ENCODE measurements at regions not wholly inside any gene's neighbourhood (a gene's known extent, or its start where the extent isn't known, plus 50 kb on each side); places are given as distances from the start of the nearest gene placed in this dataset.

GRCh38 chr7:136045181-136045580, 68.0 kb upstream of the MTPN start:
- no peaks in the 10 kb centered on the region for H3K4me1 ChIP-seq (ENCODE audit: control insufficient read depth, insufficient read depth, low read length)
- no peak overlapping the region for H3K9ac ChIP-seq (ENCODE audit: low read length)
- peaks cover 20% of the 10 kb centered on the region for H3K9me3 ChIP-seq (ENCODE audit: control insufficient read depth, insufficient read depth, low read depth, low read length)
- H3K36me3 ChIP-seq (ENCODE audit: control insufficient read depth, insufficient read depth, low read length): no peaks in the 10 kb centered on the region
- no peak overlapping the region for H3K27ac ChIP-seq (ENCODE audit: low read depth, low read length)
- no peaks in the 10 kb centered on the region for H3K27me3 ChIP-seq (ENCODE audit: control insufficient read depth, insufficient read depth, low read length)
- H3K4me3 ChIP-seq (ENCODE audit: low read depth, low read length): no peak overlapping the region

DNA sequence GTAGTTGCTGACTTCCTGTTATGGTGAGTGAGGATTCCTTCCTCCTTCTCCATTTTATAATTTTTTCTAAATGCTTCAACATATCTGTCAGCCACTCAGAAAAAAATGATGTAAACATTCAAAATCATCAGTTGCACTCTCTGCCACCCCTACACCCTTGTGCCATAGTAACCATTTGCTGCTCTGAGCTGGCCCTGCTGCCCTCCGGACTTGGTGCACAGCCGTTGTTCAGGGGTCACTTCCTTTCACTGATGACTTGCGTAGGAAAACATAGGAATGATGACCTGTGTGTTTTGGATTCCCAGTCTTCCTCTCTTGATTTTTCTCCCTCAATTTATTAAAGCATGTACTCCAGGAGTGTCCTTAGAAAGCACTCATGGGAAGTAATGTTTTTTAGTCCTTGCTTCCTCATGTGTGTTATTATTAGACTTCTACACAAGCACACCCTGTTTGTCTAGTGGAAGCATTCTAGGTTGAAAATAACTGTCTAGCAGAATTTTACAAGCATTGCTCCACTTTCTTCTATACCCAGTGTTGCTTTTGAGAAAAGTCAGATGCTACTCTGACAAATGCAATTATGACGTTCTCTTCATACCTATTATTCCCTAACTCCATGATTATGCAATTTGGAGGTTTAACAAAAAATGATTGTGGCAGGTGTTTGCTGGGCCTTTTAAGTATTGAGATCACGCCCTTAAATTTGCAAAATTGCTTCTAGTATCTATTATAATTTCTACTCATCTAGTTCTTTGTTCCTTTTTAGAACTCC, 62.6 kb upstream of the MTPN start:
- Histone ChIP-seq H3K4me1 (ENCODE audit: control insufficient read depth, insufficient read depth, low read length) (no peaks in the 10 kb centered on the region), H3K27ac (ENCODE audit: low read depth, low read length) (no peak overlapping the region), H3K27me3 (ENCODE audit: control insufficient read depth, insufficient read depth, low read length) (no peaks in the 10 kb centered on the region), H3K9me3 (ENCODE audit: control insufficient read depth, insufficient read depth, low read depth, low read length) (peaks cover 6% of the 10 kb centered on the region; the same call in 1 of the 2 replicates), H3K36me3 (ENCODE audit: control insufficient read depth, insufficient read depth, low read length) (no peaks in the 10 kb centered on the region), H3K9ac (ENCODE audit: low read length) (no peak overlapping the region), H3K4me3 (ENCODE audit: low read depth, low read length) (no peak overlapping the region)

- Histone ChIP-seq H3K27me3 (ENCODE audit: control insufficient read depth, insufficient read depth, low read length) (no peaks in the 10 kb centered on the region), H3K9ac (ENCODE audit: low read length) (no peak overlapping the region), H3K4me1 (ENCODE audit: control insufficient read depth, insufficient read depth, low read length) (no peaks in the 10 kb centered on the region; the same call in 1 of the 2 replicates), H3K27ac (ENCODE audit: low read depth, low read length) (no peak overlapping the region), H3K4me3 (ENCODE audit: low read depth, low read length) (no peak overlapping the region), H3K9me3 (ENCODE audit: control insufficient read depth, insufficient read depth, low read depth, low read length) (peaks cover 6% of the 10 kb centered on the region; the same call in 1 of the 2 replicates), H3K36me3 (ENCODE audit: control insufficient read depth, insufficient read depth, low read length) (no peaks in the 10 kb centered on the region)
Observed at GRCh38 chr7:136036336-136036735, 59.2 kb upstream of the MTPN start.

DNA sequence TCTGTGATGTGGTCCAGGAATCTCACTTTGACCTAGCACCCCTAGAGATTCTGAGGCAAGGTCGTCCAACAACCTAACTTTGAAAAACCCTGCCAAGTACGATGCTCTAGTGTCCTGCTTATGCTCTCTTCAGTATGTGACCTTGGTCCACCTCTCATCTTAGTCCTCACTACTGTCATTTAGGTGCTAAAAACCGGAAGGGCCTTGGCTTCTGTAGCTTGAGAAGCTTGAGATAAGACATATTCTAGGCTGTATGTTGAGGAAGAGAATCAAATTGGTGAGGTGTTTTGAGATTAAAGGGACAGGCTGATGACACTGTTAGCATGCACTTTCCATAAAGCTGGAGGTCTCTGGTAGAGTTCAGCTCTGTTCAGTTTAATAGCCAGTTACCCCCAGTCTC, 57.0 kb upstream of the MTPN start:
- no peaks in the 10 kb centered on the region for H3K36me3 ChIP-seq (ENCODE audit: control insufficient read depth, insufficient read depth, low read length)
- H3K9ac ChIP-seq (ENCODE audit: low read length): no peak overlapping the region
- H3K4me1 ChIP-seq (ENCODE audit: control insufficient read depth, insufficient read depth, low read length): no peaks in the 10 kb centered on the region; the same call in 1 of the 2 replicates
- no peak overlapping the region for H3K4me3 ChIP-seq (ENCODE audit: low read depth, low read length)
- peaks cover 6% of the 10 kb centered on the region; the same call in 1 of the 2 replicates for H3K9me3 ChIP-seq (ENCODE audit: control insufficient read depth, insufficient read depth, low read depth, low read length)
- H3K27ac ChIP-seq (ENCODE audit: low read depth, low read length): no peak overlapping the region
- no peaks in the 10 kb centered on the region for H3K27me3 ChIP-seq (ENCODE audit: control insufficient read depth, insufficient read depth, low read length)

DNA sequence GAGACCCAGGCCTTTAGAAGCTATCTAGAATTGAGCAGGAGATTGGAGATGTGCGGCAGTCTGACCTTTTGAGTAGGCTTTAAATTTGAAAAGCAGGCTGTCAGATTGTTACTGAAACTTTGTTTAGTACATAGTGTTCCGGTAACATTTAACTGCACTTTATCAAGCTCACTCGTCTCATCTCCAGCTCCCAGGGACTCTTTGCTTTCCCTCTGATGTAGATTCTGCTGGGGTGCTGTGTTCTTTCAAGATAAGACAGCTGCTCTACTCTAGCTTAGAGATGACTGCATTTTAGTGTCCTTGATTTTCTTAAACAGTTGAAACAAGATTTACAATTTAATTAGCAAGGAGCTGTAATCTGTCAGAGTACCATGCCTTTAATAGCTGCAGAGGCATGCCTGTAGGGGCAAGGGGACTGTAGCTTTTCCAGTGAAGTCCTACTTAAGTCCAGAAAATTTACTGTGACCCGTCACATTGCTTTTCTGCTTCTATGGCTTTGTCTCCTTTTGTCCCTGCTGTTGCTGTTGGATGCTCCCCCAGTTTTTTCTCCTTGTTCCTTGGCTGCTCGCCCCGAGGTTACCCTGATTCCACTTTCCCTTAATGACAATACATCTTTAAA, 56.4 kb upstream of the MTPN start:
- H3K36me3 ChIP-seq (ENCODE audit: control insufficient read depth, insufficient read depth, low read length): no peaks in the 10 kb centered on the region
- H3K4me1 ChIP-seq (ENCODE audit: control insufficient read depth, insufficient read depth, low read length): no peaks in the 10 kb centered on the region; the same call in 1 of the 2 replicates
- H3K9ac ChIP-seq (ENCODE audit: low read length): no peak overlapping the region
- peaks cover 6% of the 10 kb centered on the region; the same call in 1 of the 2 replicates for H3K9me3 ChIP-seq (ENCODE audit: control insufficient read depth, insufficient read depth, low read depth, low read length)
- H3K27ac ChIP-seq (ENCODE audit: low read depth, low read length): no peak overlapping the region
- H3K4me3 ChIP-seq (ENCODE audit: low read depth, low read length): no peak overlapping the region
- H3K27me3 ChIP-seq (ENCODE audit: control insufficient read depth, insufficient read depth, low read length): no peaks in the 10 kb centered on the region

DNA sequence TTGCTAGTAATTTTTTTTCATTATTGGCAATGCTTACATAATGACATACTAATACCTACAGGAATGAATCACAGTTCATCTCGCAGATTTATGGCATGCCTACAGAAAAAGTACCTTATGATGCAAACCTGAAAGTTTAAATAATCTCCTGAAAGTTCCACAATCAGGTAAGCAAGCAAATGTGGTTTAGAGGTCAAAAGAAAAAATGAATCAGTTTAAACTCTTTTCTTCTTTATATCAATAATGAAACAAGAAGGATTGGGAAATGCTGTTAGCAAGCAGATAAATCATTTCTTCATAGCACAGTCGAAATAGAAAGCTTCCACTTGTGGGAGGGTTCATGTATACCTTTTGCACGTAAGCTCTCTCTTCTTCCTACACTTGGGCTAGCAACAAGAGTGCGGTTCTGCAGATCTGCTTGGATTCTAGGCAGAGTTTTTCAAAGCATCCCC, 53.7 kb upstream of the MTPN start:
- no peaks in the 10 kb centered on the region for H3K9me3 ChIP-seq (ENCODE audit: control insufficient read depth, insufficient read depth, low read depth, low read length)
- H3K36me3 ChIP-seq (ENCODE audit: control insufficient read depth, insufficient read depth, low read length): no peaks in the 10 kb centered on the region
- H3K9ac ChIP-seq (ENCODE audit: low read length): no peak overlapping the region
- no peaks in the 10 kb centered on the region for H3K27me3 ChIP-seq (ENCODE audit: control insufficient read depth, insufficient read depth, low read length)
- no peak overlapping the region for H3K4me3 ChIP-seq (ENCODE audit: low read depth, low read length)
- no peaks in the 10 kb centered on the region; the same call in 1 of the 2 replicates for H3K4me1 ChIP-seq (ENCODE audit: control insufficient read depth, insufficient read depth, low read length)
- H3K27ac ChIP-seq (ENCODE audit: low read depth, low read length): no peak overlapping the region

GRCh38 chr7:136030330-136030729, 53.2 kb upstream of the MTPN start:
- Histone ChIP-seq H3K36me3 (ENCODE audit: control insufficient read depth, insufficient read depth, low read length) (no peaks in the 10 kb centered on the region), H3K9me3 (ENCODE audit: control insufficient read depth, insufficient read depth, low read depth, low read length) (no peaks in the 10 kb centered on the region), H3K9ac (ENCODE audit: low read length) (no peak overlapping the region), H3K27ac (ENCODE audit: low read depth, low read length) (no peak overlapping the region), H3K4me1 (ENCODE audit: control insufficient read depth, insufficient read depth, low read length) (no peaks in the 10 kb centered on the region; the same call in 1 of the 2 replicates), H3K27me3 (ENCODE audit: control insufficient read depth, insufficient read depth, low read length) (no peaks in the 10 kb centered on the region), H3K4me3 (ENCODE audit: low read depth, low read length) (no peak overlapping the region)

- no peaks in the 10 kb centered on the region for H3K9me3 ChIP-seq (ENCODE audit: control insufficient read depth, insufficient read depth, low read depth, low read length)
- H3K27ac ChIP-seq (ENCODE audit: low read depth, low read length): no peak overlapping the region
- H3K4me1 ChIP-seq (ENCODE audit: control insufficient read depth, insufficient read depth, low read length): no peaks in the 10 kb centered on the region
- no peak overlapping the region for H3K9ac ChIP-seq (ENCODE audit: low read length)
- no peaks in the 10 kb centered on the region for H3K36me3 ChIP-seq (ENCODE audit: control insufficient read depth, insufficient read depth, low read length)
- no peaks in the 10 kb centered on the region for H3K27me3 ChIP-seq (ENCODE audit: control insufficient read depth, insufficient read depth, low read length)
- H3K4me3 ChIP-seq (ENCODE audit: low read depth, low read length): no peak overlapping the region
Observed at GRCh38 chr7:136027160-136027559, 50.0 kb upstream of the MTPN start.
